ENCODE measurements at regions not wholly inside any gene's neighbourhood (a gene's known extent, or its start where the extent isn't known, plus 50 kb on each side); places are given as distances from the start of the nearest gene placed in this dataset.
A peak's percentile ranks its signal among the peaks of the same experiment; 100 is the strongest.

GRCh38 chr10:78205457-78206016 lies 171.9 kb downstream of the RPS24 start:
- TF ChIP-seq CTCF (conservative IDR thresholded peaks at IDR 0.05; ENCODE audit: low read depth, low read length), result no peak
- H3K4me3 ChIP-seq (ENCODE audit: low read depth, low read length), result no peak overlapping the region
- no peak for DNase-seq (ENCODE audit: low read depth)

GRCh38 chr10:78207216-78207615 lies 173.6 kb downstream of the RPS24 start:
- no peak for DNase-seq (ENCODE audit: low read depth)
- no peak for TF ChIP-seq CTCF (conservative IDR thresholded peaks at IDR 0.05; ENCODE audit: low read depth, low read length)
- H3K4me3 ChIP-seq (ENCODE audit: low read depth, low read length), result no peak overlapping the region

- no peak for DNase-seq (ENCODE audit: low read depth)
- H3K4me3 ChIP-seq (ENCODE audit: low read depth, low read length), result no peak overlapping the region
- no peak for TF ChIP-seq CTCF (conservative IDR thresholded peaks at IDR 0.05; ENCODE audit: low read depth, low read length)
Measured at GRCh38 chr10:78207776-78208175, 174.1 kb downstream of the RPS24 start.

- no peak for DNase-seq (ENCODE audit: low read depth)
- no peak overlapping the region for H3K4me3 ChIP-seq (ENCODE audit: low read depth, low read length)
- no peak for TF ChIP-seq CTCF (conservative IDR thresholded peaks at IDR 0.05; ENCODE audit: low read depth, low read length)
Measured at GRCh38 chr10:78209970-78210369, 176.3 kb downstream of the RPS24 start.

- DNase-seq (ENCODE audit: low read depth), result no peak
- no peak for TF ChIP-seq CTCF (conservative IDR thresholded peaks at IDR 0.05; ENCODE audit: low read depth, low read length)
Measured at GRCh38 chr10:78210548-78210947, 176.9 kb downstream of the RPS24 start.

GRCh38 chr10:78210976-78211375 lies 177.3 kb downstream of the RPS24 start:
- no peak for TF ChIP-seq CTCF (conservative IDR thresholded peaks at IDR 0.05; ENCODE audit: low read depth, low read length)
- no peak for DNase-seq (ENCODE audit: low read depth)
- no peak overlapping the region for H3K4me3 ChIP-seq (ENCODE audit: low read depth, low read length)

More at GRCh38 chr10:78210548-78210947, 176.9 kb downstream of the RPS24 start:
- no peak overlapping the region for H3K4me3 ChIP-seq (ENCODE audit: low read depth, low read length)

- no peak overlapping the region for H3K4me3 ChIP-seq (ENCODE audit: low read depth, low read length)
- DNase-seq (ENCODE audit: low read depth), result peak; percentile 19
- TF ChIP-seq CTCF (conservative IDR thresholded peaks at IDR 0.05; ENCODE audit: low read depth, low read length), result peak; percentile 86
Measured at GRCh38 chr10:78211561-78212051, 177.9 kb downstream of the RPS24 start.

Measured in epithelial cell of proximal tubule (primary cell).